ENCODE measurements at regions not wholly inside any gene's neighbourhood (a gene's known extent, or its start where the extent isn't known, plus 50 kb on each side); places are given as distances from the start of the nearest gene placed in this dataset.
"Not testable (repeated sequence)": the region's sequence is repeated elsewhere in the genome, so short reads cannot be mapped to it uniquely, and the experiment has no call there.

DNA sequence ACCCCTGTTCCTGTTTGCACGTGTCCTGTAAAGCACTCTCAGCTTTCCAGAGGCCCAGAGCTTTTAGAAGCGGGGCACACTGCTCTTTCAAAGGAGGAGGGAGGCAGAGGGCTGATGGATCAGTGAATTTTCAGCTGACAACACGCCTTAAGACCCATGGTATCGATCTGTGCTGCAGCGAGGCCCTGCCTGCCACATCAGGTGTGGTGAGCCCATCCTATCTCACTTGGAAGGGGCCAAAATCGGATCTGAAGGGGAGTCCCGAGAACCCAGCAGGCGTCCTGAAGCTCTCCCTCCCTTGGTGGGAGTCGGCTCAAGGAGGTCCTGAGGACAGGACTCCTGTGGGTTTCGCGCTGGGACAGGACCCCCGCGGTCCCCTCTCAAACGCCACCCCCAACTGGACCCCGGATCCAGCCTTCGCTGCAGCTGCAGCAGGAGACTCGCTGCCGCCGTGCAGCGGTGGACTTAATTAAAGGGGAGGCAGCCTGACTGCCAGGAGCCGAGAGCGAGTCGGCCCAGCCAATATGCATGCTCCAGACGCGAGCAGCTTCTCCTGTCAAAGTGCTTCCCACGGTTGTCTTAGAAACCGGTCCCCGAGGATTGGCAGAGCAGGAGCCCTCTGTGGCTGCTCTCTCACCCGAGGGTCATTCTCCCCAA, 580.0 kb upstream of the ZNF337 start:
- WGBS, 3 donors, result 13 to 18% (median 13%) methylated on average over 27 to 29 of the region's 29 CpGs
- intact Hi-C loops (cut with DNase I), result no loop called here
- no peak overlapping the region for H3K4me3 ChIP-seq
- H3K9me3 ChIP-seq, result no peaks in the 10 kb centered on the region
- TF ChIP-seq, protein P1, sequence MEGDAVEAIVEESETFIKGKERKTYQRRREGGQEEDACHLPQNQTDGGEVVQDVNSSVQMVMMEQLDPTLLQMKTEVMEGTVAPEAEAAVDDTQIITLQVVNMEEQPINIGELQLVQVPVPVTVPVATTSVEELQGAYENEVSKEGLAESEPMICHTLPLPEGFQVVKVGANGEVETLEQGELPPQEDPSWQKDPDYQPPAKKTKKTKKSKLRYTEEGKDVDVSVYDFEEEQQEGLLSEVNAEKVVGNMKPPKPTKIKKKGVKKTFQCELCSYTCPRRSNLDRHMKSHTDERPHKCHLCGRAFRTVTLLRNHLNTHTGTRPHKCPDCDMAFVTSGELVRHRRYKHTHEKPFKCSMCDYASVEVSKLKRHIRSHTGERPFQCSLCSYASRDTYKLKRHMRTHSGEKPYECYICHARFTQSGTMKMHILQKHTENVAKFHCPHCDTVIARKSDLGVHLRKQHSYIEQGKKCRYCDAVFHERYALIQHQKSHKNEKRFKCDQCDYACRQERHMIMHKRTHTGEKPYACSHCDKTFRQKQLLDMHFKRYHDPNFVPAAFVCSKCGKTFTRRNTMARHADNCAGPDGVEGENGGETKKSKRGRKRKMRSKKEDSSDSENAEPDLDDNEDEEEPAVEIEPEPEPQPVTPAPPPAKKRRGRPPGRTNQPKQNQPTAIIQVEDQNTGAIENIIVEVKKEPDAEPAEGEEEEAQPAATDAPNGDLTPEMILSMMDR (IDR thresholded peaks at IDR 0.05), result no peak
- no peak for DNase-seq
- no peaks in the 10 kb centered on the region for H3K4me1 ChIP-seq
- H3K36me3 ChIP-seq (ENCODE audit: insufficient read depth in 1 of 2, low read depth in 1 of 2), result no peaks in the 10 kb centered on the region
- ATAC-seq, result no peak
- H3K27me3 ChIP-seq (ENCODE audit: insufficient read depth in 3 of 3, low read length in 2 of 3), result peaks cover 0 to 2% (median 0%) of the 10 kb centered on the region in 3 donors
- no peak overlapping the region for H3K27ac ChIP-seq

- H3K4me3 ChIP-seq; ATAC-seq; H3K27ac ChIP-seq; H3K9me3 ChIP-seq; intact Hi-C loops (cut with DNase I); H3K4me1 ChIP-seq; DNase-seq; H3K27me3 ChIP-seq (ENCODE audit: insufficient read depth in 3 of 3, low read length in 2 of 3); H3K36me3 ChIP-seq (ENCODE audit: insufficient read depth in 1 of 2, low read depth in 1 of 2): not testable (repeated sequence)
- WGBS, 3 donors, result 68 to 72% (median 71%) methylated on average over 3 of the region's 3 CpGs
Measured at GRCh38 chr20:26268762-26269161, 572.1 kb upstream of the ZNF337 start.

GRCh38 chr20:26260925-26261324, 564.3 kb upstream of the ZNF337 start:
- H3K4me3 ChIP-seq; H3K27me3 ChIP-seq (ENCODE audit: insufficient read depth in 3 of 3, low read length in 2 of 3); H3K4me1 ChIP-seq; DNase-seq; H3K27ac ChIP-seq; H3K36me3 ChIP-seq (ENCODE audit: insufficient read depth in 1 of 2, low read depth in 1 of 2); intact Hi-C loops (cut with DNase I); H3K9me3 ChIP-seq; ATAC-seq: not testable (repeated sequence)
- 51 to 65% (median 59%) methylated on average over 2 of the region's 2 CpGs for WGBS, 3 donors

DNA sequence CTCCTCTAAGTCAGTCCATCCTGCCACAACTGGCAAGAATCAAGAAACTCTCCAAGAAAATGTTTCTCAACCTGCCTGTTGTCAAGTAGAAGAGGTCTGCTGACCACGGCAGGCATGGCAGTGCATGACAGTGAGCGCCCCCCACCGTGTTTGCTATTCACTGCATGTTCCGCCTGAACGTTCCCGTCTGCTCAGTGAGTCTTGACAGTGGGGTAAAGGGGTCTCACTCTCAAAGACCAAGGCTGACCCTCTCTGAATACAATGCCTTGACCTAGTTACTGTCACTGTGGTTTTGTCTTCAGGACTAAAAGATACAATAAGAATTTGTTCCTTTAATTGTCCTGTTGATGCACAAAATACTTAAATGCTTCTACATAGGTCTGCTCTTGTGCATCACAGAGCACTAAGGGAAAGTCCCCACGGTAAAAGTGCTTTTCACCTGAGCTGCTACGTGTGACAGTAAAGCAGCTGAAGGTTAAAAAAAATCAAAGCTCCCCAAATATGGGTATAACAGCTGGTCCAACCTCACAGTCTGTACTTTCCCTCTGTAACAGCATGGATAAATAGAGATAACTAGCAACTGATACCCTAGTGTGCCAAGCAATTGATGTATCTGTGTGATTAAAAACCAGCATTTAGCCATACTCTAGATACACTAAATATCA, 555.8 kb upstream of the ZNF337 start:
- H3K4me1 ChIP-seq; DNase-seq; H3K4me3 ChIP-seq; ATAC-seq; H3K27me3 ChIP-seq (ENCODE audit: insufficient read depth in 3 of 3, low read length in 2 of 3); intact Hi-C loops (cut with DNase I); H3K27ac ChIP-seq; H3K9me3 ChIP-seq; H3K36me3 ChIP-seq (ENCODE audit: insufficient read depth in 1 of 2, low read depth in 1 of 2): not testable (repeated sequence)
- WGBS, 3 donors, result 62 to 65% (median 63%) methylated on average over 8 of the region's 8 CpGs

DNA sequence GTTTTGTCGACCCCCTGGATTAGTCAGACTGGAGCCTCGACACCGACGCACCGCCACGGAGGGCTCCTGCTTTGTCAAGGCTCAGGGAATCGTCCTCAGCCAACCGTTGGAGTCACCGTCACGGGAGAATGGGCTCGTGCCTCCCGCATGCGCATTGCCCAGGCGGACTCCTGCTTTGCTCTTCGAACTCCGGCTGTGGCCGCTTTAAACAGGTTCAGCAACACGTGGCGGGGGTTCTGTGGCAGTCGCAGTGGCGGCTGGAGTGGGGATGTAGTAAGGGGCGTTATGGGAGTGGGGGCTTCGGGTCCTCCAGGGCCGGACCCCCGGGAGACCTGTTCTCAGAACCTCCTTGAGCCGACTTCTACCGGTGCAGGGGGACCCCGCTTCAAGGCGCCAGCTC, 554.7 kb upstream of the ZNF337 start:
- H3K4me3 ChIP-seq; H3K36me3 ChIP-seq (ENCODE audit: insufficient read depth in 1 of 2, low read depth in 1 of 2); ATAC-seq; H3K4me1 ChIP-seq; H3K9me3 ChIP-seq; H3K27ac ChIP-seq; DNase-seq; intact Hi-C loops (cut with DNase I); H3K27me3 ChIP-seq (ENCODE audit: insufficient read depth in 3 of 3, low read length in 2 of 3): not testable (repeated sequence)
- WGBS, 3 donors, result 91 to 92% (median 91%) methylated on average over 29 of the region's 29 CpGs

DNA sequence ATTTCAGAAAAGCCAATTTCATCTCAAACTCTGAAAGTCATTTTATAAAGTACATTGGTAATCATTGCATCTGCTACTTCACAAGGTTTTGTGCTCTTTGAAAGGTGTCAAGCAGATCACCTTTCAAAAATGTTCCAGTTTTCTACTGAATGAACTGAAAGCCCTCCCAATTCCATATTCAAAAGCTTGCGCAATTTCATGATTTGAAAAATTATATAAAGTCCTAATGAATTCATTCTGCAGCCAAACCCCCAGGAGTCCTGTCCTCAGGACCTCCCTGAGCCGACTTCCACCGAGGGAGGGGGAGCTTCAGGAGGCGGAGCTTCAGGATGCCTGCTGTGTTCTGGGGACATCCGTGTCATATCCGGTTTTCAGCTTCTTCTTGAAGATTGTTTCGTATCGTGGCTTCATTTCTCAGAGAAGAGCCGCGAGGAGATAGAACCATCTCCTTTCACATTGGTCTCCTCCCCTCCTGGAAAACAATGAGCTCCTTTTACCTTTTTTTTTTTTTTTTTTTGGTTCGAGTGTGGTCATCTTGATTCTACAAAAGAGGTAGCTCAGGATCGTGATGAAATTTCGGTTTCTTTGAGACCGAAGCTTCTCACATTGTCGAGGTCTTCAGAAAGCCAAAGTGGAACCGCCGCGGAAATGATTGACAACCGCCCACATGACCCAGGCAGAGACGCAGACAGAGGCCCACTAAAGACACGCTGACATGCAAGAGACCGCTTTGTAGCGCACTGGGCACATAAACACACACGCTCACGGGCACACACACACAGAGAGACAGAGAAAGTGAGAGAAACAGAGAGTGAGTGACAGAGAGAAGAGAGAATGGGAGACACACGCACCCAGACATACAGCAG, 553.8 kb upstream of the ZNF337 start:
- H3K27ac ChIP-seq; DNase-seq; H3K9me3 ChIP-seq; H3K36me3 ChIP-seq (ENCODE audit: insufficient read depth in 1 of 2, low read depth in 1 of 2); H3K27me3 ChIP-seq (ENCODE audit: insufficient read depth in 3 of 3, low read length in 2 of 3); intact Hi-C loops (cut with DNase I); ATAC-seq; H3K4me3 ChIP-seq; H3K4me1 ChIP-seq: not testable (repeated sequence)
- WGBS, 3 donors, result 88 to 90% (median 89%) methylated on average over 26 of the region's 26 CpGs

GRCh38 chr20:26243731-26244130, 547.1 kb upstream of the ZNF337 start:
- DNase-seq (no peak), ATAC-seq (no peak)
- Histone ChIP-seq H3K4me1 (no peaks in the 10 kb centered on the region), H3K9me3 (no peaks in the 10 kb centered on the region), H3K4me3 (no peak overlapping the region), H3K36me3 (ENCODE audit: insufficient read depth in 1 of 2, low read depth in 1 of 2) (no peaks in the 10 kb centered on the region), H3K27ac (no peak overlapping the region), H3K27me3 (ENCODE audit: insufficient read depth in 3 of 3, low read length in 2 of 3) (no peaks in the 10 kb centered on the region)
- WGBS, 3 donors, result 64 to 88% (median 79%) methylated on average over 4 of the region's 4 CpGs
- intact Hi-C loops (cut with DNase I), result no loop called here
- TF ChIP-seq, protein P1 (IDR thresholded peaks at IDR 0.05), result no peak

GRCh38 chr20:26220609-26221008, 524.0 kb upstream of the ZNF337 start:
- DNase-seq; H3K27me3 ChIP-seq (ENCODE audit: insufficient read depth in 3 of 3, low read length in 2 of 3); H3K9me3 ChIP-seq; H3K27ac ChIP-seq; intact Hi-C loops (cut with DNase I); H3K4me1 ChIP-seq; H3K36me3 ChIP-seq (ENCODE audit: insufficient read depth in 1 of 2, low read depth in 1 of 2); ATAC-seq; H3K4me3 ChIP-seq: not testable (repeated sequence)
- WGBS, 3 donors, result 67 to 70% (median 68%) methylated on average over 1 of the region's 1 CpG

GRCh38 chr20:26219546-26219945, 522.9 kb upstream of the ZNF337 start:
- H3K36me3 ChIP-seq (ENCODE audit: insufficient read depth in 1 of 2, low read depth in 1 of 2); H3K4me1 ChIP-seq; H3K27me3 ChIP-seq (ENCODE audit: insufficient read depth in 3 of 3, low read length in 2 of 3); ATAC-seq; H3K27ac ChIP-seq; H3K9me3 ChIP-seq; intact Hi-C loops (cut with DNase I); H3K4me3 ChIP-seq; DNase-seq: not testable (repeated sequence)
- 62 to 75% (median 71%) methylated on average over 3 of the region's 3 CpGs for WGBS, 3 donors
